C4-2B (cell line): ENCODE measurements at regions not wholly inside any gene's neighbourhood (a gene's known extent, or its start where the extent isn't known, plus 50 kb on each side); places are given as distances from the start of the nearest gene placed in this dataset.
"Not testable (repeated sequence)": the region's sequence is repeated elsewhere in the genome, so short reads cannot be mapped to it uniquely, and the experiment has no call there.

Experiments used
- H3K27ac ChIP-seq: fragments of 450-650 bp; 2 replicates; pipeline ENCODE4 v1.5.1; 2017
- ZFX ChIP-seq: fragments of 450-650 bp; IDR thresholded peaks from 2 replicates; pipeline ENCODE4 v1.6.1; 2017
- TF ChIP-seq, protein P1 (sequence below): fragments of 450-650 bp; conservative IDR thresholded peaks from 2 replicates; pipeline ENCODE4 v1.5.1; 2017; ENCODE audit warnings: mild to moderate bottlenecking

DNA sequence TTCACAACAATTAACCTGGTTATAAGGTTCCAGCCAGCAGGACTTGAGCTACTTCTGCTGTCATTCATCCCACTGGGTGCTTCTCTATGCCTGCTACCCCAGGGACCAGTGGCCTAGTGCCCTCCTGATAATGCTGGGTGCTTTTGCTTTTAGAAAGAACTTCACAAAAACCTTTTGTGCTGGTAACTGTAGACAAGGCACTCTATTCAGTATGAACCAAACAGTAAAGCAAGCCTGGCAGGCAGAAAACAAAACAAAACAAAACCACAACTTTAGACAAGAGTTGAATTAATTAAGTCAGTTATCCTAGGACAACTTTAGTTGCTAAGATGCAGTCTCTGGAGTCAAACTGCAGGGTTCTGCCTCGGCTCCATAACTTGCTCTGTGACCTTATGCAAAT, 61.9 kb upstream of the ADGRL2 start:
- TF ChIP-seq ZFX: no peak
- TF ChIP-seq, protein P1, sequence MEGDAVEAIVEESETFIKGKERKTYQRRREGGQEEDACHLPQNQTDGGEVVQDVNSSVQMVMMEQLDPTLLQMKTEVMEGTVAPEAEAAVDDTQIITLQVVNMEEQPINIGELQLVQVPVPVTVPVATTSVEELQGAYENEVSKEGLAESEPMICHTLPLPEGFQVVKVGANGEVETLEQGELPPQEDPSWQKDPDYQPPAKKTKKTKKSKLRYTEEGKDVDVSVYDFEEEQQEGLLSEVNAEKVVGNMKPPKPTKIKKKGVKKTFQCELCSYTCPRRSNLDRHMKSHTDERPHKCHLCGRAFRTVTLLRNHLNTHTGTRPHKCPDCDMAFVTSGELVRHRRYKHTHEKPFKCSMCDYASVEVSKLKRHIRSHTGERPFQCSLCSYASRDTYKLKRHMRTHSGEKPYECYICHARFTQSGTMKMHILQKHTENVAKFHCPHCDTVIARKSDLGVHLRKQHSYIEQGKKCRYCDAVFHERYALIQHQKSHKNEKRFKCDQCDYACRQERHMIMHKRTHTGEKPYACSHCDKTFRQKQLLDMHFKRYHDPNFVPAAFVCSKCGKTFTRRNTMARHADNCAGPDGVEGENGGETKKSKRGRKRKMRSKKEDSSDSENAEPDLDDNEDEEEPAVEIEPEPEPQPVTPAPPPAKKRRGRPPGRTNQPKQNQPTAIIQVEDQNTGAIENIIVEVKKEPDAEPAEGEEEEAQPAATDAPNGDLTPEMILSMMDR: no peak

DNA sequence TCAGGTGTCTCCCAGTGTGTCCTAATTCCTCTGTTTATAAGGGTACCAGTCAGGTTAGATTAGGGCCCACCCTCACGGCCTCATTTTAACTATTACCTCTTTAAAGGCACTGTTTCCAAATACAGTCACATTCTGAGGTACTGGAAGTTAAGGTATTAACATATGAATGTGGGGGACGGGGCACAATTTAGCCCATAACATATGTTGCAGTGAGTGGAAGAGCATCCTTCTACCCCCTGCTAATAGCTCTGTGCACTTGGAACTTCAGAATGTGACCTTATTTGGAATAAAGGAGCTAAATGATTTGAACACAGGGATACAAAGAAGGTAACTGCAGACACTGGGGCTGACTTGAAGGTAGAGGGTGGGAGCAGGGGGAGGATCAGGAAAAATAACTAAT, 67.3 kb upstream of the ADGRL2 start:
- H3K27ac ChIP-seq: no peak overlapping the region
- TF ChIP-seq, protein P1: no peak

More for the DNA sequence above, 61.9 kb upstream of the ADGRL2 start:
- H3K27ac ChIP-seq: no peak overlapping the region

DNA sequence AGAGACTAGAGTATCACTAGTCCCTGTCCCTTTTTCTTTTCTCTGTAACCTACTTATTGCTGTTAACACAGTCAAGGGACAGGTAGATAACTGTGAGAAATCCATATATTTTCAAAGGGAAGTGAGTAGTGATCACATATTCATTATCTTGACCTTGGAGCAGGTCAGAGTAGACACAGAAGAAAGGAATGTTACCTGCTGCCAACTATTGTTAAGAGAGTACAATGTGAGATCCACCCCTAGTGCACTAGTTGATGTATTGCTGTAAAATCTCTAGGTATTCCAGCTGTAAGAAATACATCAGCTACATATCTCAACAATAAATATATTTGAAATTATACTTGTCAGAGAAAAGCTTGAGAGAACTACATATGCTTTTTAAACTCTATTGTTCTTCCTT, 68.7 kb upstream of the ADGRL2 start:
- H3K27ac ChIP-seq: no peak overlapping the region
- TF ChIP-seq ZFX: no peak
- TF ChIP-seq, protein P1: no peak

DNA sequence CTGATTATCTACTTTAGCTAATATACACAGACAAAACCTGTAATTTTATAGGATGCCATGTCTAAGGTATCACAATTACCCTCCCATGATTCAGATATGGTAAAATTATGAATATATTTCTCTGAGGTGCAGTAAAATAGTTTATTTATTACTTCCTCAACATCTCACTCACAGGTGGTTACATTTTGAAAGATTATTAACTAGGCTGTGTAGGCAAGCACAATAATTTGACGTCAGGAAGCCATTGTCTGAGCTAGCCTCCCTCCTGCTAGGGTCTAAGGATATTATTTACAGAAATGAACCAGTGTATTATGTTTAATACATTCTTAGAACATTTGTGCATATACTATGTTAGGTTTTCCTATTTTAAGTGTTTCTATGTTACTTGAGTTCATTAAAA, 69.9 kb upstream of the ADGRL2 start:
- no peak overlapping the region for H3K27ac ChIP-seq
- TF ChIP-seq, protein P1: no peak
- no peak for TF ChIP-seq ZFX

DNA sequence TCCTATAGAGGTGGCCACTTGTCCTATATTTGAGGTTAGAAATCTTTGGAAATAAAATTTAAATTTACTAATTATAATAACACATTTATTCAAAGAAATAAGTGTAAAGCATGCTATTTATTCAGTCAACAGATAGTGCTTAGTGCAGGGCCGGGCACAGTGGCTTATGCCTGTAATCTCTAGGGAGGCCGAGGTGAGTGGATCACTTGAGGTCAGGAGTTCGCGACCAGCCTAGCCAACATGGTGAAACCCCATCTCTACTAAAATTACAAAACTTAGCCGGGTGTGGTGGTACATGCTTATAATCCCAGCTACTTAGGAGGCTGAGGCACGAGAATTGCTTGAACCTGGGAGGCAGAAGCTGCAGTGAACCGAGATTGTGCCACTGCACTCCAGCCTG, 70.4 kb upstream of the ADGRL2 start:
- H3K27ac ChIP-seq: not testable (repeated sequence)

DNA sequence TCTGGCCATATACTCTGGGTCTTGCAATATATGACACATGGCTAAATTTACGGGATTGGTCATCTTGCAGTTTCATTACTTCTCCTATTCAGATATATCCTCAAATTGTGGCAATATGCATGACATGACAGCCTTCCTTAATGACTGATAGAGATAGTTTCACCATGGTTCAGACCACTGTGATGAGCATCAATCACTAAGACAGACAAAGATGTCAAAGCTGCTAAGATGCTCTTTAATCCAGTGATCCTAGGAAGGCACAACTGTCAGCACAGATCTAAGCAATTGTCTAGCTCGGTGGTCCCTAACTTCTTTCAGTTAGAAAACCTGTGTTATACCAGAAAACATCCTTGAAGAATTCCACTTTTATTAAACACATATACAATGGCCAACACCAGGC, 70.9 kb upstream of the ADGRL2 start:
- H3K27ac ChIP-seq: no peak overlapping the region
- TF ChIP-seq, protein P1: no peak
- no peak for TF ChIP-seq ZFX

DNA sequence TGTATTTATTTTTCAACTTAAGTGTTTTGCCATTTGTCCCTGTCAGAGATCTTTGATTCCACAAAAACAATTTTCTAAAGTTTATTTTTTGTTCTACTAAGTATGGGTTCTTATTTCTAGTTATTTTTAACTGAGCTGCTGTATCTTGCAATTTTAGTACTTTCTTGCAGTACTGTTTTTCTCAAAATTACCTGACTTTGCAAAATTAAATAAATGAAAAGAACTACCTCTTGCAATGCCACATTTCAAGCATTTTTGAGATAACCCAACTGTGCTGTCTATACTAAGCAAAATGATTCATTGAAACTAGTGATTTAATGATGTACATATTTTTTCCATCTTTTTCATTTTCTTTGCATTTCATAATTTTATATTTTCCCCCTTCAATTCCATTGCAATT, 71.5 kb upstream of the ADGRL2 start:
- TF ChIP-seq, protein P1: no peak
- no peak for TF ChIP-seq ZFX
- no peak overlapping the region for H3K27ac ChIP-seq

DNA sequence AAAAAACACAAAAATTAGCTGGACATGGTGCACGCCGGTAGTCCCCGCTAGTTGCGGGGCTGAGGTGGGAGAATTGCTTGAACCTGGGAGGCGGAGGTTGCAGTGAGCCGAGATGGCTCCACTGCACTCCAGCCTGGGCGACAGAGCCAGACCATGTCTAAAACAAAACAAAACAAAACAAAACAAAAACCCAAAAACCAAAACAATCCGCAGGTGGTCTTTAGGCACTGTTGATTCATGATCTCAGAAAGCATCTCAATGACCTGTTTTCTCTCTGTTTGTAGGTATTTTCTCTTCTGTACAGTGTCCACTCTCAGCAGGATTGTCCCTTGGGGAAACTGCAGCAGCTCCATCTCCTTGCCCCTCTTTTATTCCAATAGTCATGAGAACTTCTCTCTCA, 74.9 kb upstream of the ADGRL2 start:
- no peak overlapping the region for H3K27ac ChIP-seq
- TF ChIP-seq, protein P1: no peak
- TF ChIP-seq ZFX: no peak

DNA sequence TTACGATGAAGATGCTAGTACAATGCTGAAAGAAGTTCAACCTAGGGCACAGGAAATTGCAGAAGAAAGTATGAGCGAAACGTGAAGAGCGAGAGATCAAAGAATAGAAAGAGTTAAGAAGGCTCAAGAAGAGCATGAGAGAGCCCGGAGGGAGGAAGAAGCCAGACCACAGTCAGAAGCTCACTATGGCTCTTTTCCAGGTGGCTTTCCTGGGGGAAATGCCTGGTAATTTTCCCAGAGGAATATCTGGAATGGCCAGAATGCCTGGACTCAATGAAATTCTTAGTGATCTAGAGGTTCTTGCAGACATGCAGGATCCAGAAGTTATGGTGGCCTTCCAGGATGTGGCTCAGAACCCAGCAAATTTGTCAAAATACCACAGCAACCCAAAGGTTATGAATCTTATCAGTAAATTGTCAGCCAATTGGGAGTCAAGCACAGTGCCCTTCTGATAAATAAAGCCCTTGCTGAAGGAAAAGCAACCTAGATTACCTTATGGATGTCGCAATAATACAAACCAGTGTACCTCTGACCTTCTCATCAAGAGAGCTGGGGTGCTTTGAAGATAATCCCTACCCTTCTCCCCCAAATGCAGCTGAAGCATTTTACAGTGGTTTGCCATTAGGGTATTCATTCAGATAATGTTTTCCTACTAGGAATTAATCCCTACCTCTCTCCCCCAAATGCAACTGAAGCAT, 78.0 kb upstream of the ADGRL2 start:
- H3K27ac ChIP-seq: not testable (repeated sequence)

DNA sequence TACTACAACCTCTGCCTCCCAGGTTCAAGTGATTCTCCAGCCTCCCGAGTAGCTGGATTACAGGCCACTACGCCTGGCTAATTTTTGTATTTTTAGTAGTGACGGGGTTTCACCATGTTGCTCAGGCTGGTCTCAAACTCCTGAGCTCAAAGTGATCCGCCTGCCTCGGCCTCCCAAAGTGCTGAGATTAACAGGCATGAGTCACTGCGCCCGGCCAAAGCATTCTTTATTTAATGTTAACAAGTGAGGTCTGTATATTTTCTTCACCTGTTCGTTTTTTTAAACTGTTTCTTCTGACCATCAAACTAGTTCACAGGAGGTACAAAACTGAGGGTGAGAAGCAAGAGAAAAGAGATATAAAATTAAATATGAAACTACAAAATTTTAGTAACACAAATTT, 80.5 kb upstream of the ADGRL2 start:
- H3K27ac ChIP-seq: not testable (repeated sequence)
